ENCODE measurements at regions not wholly inside any gene's neighbourhood (a gene's known extent, or its start where the extent isn't known, plus 50 kb on each side); places are given as distances from the start of the nearest gene placed in this dataset.

GRCh38 chr11:120024046-120024445 is 113.9 kb downstream of the TRIM29 start:
- no peak overlapping the region for H2BK5ac ChIP-seq (ENCODE audit: insufficient read length, low read length)
- no peak overlapping the region; a peak in 1 of 5 replicates for H3K4me3 Mint-ChIP-seq
- H3K4ac ChIP-seq (ENCODE audit: low read depth, low read length) = no peak overlapping the region
- no peak overlapping the region for H2AK5ac ChIP-seq (ENCODE audit: insufficient read length, low read length)
- peak overlapping the region in 2 of 3 experiments; percentile 38 to 62; a peak in 3 of 7 replicates for H3K27ac Mint-ChIP-seq
- H3K18ac ChIP-seq (ENCODE audit: insufficient read length, low read depth, low read length) = no peak overlapping the region
- no peak overlapping the region for H2BK120ac ChIP-seq (ENCODE audit: low read depth, low read length, poor library complexity, severe bottlenecking)
- H3K4me1 ChIP-seq (ENCODE audit: insufficient read depth, low read length) = peaks cover 11% of the 10 kb centered on the region; the same call in 1 of the 2 replicates
- H3K27ac ChIP-seq (ENCODE audit: insufficient read length, low read depth, low read length) = no peak overlapping the region
- H3K23ac ChIP-seq (ENCODE audit: insufficient read length, low read depth, low read length) = no peak overlapping the region
- H4K8ac ChIP-seq (replicated peaks; ENCODE audit: insufficient read length, low read depth, low read length) = no peak overlapping the region
- no peaks in the 10 kb centered on the region for H3K23me2 ChIP-seq (ENCODE audit: insufficient read length, low read depth, low read length, poor library complexity, severe bottlenecking)
- no peak for TF ChIP-seq CTCF (conservative IDR thresholded peaks at IDR 0.05)
- H2BK12ac ChIP-seq (ENCODE audit: insufficient read length, low read depth, low read length) = no peak overlapping the region
- WGBS (ENCODE audit: extremely low coverage, insufficient read length, low lambda C conversion rate) = no CpG with 5 or more reads among the region's 4 CpGs
- no peaks in the 10 kb centered on the region for H3K79me1 ChIP-seq (ENCODE audit: insufficient read depth, low read depth, low read length, poor library complexity, severe bottlenecking)
- no peak overlapping the region for H3K14ac ChIP-seq (ENCODE audit: insufficient read depth, low read length)
- H3K4me1 Mint-ChIP-seq = peaks cover 28 to 31% of the 10 kb centered on the region in 2 experiments
- H4K20me1 ChIP-seq (ENCODE audit: control insufficient read depth, insufficient read depth, insufficient read length) = no peaks in the 10 kb centered on the region
- H3K36me3 Mint-ChIP-seq (ENCODE audit: insufficient read depth in 1 of 3, low read depth in 3 of 3) = no peaks in the 10 kb centered on the region
- H3K9me3 ChIP-seq (ENCODE audit: control insufficient read depth, low read depth, low read length) = no peaks in the 10 kb centered on the region
- H3T11ph ChIP-seq (ENCODE audit: low read length) = no peak overlapping the region
- no peak overlapping the region for H3K56ac ChIP-seq (ENCODE audit: insufficient read length, low read depth, low read length)
- DNase-seq = peak; percentile 38
- H4K5ac ChIP-seq (ENCODE audit: insufficient read length, low read depth, low read length) = no peak overlapping the region
- H3K27me3 ChIP-seq (ENCODE audit: insufficient read depth, low read length) = no peaks in the 10 kb centered on the region
- H2BK20ac ChIP-seq (ENCODE audit: low read depth, low read length, poor library complexity, severe bottlenecking) = no peak overlapping the region
- no peak overlapping the region for H2AFZ ChIP-seq (ENCODE audit: low read length)
- H3K9ac ChIP-seq (ENCODE audit: extremely low read depth, insufficient read length, low read length) = no peak overlapping the region
- no peak overlapping the region for H3K4me2 ChIP-seq (ENCODE audit: insufficient read depth, insufficient read length, low read length)
- no peaks in the 10 kb centered on the region for H3K9me3 Mint-ChIP-seq
- no peak overlapping the region for H2BK15ac ChIP-seq (ENCODE audit: low read depth, low read length)
- H4K91ac ChIP-seq (ENCODE audit: insufficient read length, low read depth, low read length) = no peak overlapping the region
- no peaks in the 10 kb centered on the region for H3K79me2 ChIP-seq (ENCODE audit: insufficient read depth, low read length)
- peaks cover 20% of the 10 kb centered on the region for H3K27me3 Mint-ChIP-seq (ENCODE audit: low read depth)
